H1 (cell line): ENCODE measurements at regions not wholly inside any gene's neighbourhood (a gene's known extent, or its start where the extent isn't known, plus 50 kb on each side); places are given as distances from the start of the nearest gene placed in this dataset.

Source experiments
- CREB1 ChIP-seq: IDR thresholded peaks from 2 replicates; pipeline ENCODE4 v1.6.1; 2012; ENCODE audit warnings: inconsistent platforms
- EZH2 ChIP-seq: fragments of 200-600 bp; sonication (generic); IDR thresholded peaks from 2 replicates; pipeline ENCODE4 v1.7.1; 2012; ENCODE audit warnings: low read depth, mild to moderate bottlenecking, moderate library complexity, low read length, inconsistent platforms; ENCODE audit not compliant: severe bottlenecking
- KDM1A ChIP-seq: fragments of 200-600, 300-600 bp; sonication (generic); IDR thresholded peaks from 2 replicates; pipeline ENCODE4 v1.7.1; 2016; ENCODE audit warnings: mild to moderate bottlenecking, low read length, borderline replicate concordance
- SIN3A ChIP-seq, 2 experiments: IDR thresholded peaks in 1 of 2; conservative IDR thresholded peaks in 1 of 2; 2 replicates each; pipeline ENCODE4 v1.6.1; 2011 to 2012; ENCODE audit warnings: low read length in 2 of 2, improper control_type of control experiment in 1 of 2, low read depth in 1 of 2, mild to moderate bottlenecking in 1 of 2
- TAF1 ChIP-seq: IDR thresholded peaks from 2 replicates; pipeline ENCODE4 v1.6.1; 2011; ENCODE audit warnings: mild to moderate bottlenecking, low read depth, low read length
- TEAD4 ChIP-seq: IDR thresholded peaks from 2 replicates; pipeline ENCODE4 v1.6.1; 2012; ENCODE audit warnings: low read depth, low read length, inconsistent platforms, mixed read lengths
- YY1 ChIP-seq: IDR thresholded peaks from 2 replicates; pipeline ENCODE4 v1.6.1; 2011; ENCODE audit warnings: low read depth, mild to moderate bottlenecking, low read length
- TF ChIP-seq, protein P1 (sequence below), 3 experiments: IDR thresholded peaks; 1 replicate in 2 of 3; 2 replicates in 1 of 3; pipeline versions ENCODE4 v1.5.1 to v1.6.1; 2011; ENCODE audit warnings: low read length in 3 of 3, mild to moderate bottlenecking in 3 of 3, inconsistent platforms in 2 of 3, low read depth in 1 of 3, moderate library complexity in 1 of 3; ENCODE audit not compliant: insufficient read depth in 1 of 3; ENCODE audit errors: control extremely low read depth in 1 of 3

DNA sequence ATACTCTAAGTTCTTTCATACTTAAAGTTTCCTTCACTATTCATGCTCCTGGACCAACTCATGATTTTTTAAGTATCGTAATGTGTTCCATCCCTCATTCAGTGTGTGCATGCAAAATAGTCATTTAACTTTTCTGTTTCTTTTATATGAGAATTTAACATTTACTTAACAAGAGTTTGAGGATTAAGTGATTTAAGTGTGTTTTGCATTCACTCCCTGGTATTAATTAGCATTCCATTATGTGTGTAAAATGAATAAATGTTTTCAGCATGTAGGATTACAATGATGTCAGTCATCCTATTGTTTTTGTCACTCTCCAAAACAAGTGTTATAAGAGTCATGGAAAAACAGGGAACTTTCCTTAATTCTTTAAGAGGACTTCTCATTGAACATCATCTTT is 457.7 kb downstream of the IPMK start:
- TF ChIP-seq CREB1 (no peak), SIN3A (conservative IDR thresholded peaks at IDR 0.05 in 1 of 2, IDR thresholded peaks at IDR 0.05 in 1 of 2; ENCODE audit: low read depth in 1 of 2, low read length in 2 of 2) (no peak), YY1 (no peak), TAF1 (no peak), TEAD4 (no peak), EZH2 (no peak), KDM1A (no peak)
- TF ChIP-seq, protein P1, sequence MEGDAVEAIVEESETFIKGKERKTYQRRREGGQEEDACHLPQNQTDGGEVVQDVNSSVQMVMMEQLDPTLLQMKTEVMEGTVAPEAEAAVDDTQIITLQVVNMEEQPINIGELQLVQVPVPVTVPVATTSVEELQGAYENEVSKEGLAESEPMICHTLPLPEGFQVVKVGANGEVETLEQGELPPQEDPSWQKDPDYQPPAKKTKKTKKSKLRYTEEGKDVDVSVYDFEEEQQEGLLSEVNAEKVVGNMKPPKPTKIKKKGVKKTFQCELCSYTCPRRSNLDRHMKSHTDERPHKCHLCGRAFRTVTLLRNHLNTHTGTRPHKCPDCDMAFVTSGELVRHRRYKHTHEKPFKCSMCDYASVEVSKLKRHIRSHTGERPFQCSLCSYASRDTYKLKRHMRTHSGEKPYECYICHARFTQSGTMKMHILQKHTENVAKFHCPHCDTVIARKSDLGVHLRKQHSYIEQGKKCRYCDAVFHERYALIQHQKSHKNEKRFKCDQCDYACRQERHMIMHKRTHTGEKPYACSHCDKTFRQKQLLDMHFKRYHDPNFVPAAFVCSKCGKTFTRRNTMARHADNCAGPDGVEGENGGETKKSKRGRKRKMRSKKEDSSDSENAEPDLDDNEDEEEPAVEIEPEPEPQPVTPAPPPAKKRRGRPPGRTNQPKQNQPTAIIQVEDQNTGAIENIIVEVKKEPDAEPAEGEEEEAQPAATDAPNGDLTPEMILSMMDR (IDR thresholded peaks at IDR 0.05; ENCODE audit: control extremely low read depth in 1 of 3, insufficient read depth in 1 of 3, low read depth in 1 of 3, low read length in 3 of 3): no peak
